GM12878 (cell line): ENCODE measurements at regions not wholly inside any gene's neighbourhood (a gene's known extent, or its start where the extent isn't known, plus 50 kb on each side); places are given as distances from the start of the nearest gene placed in this dataset.
"Not testable (repeated sequence)": the region's sequence is repeated elsewhere in the genome, so short reads cannot be mapped to it uniquely, and the experiment has no call there.

Experiments used
- ATAC-seq: fragments of 200-7000 bp; cut with Tn5 transposase; 3 replicates; pipeline ENCODE4 v1.9.1; 2020; ENCODE audit warnings: mild to moderate bottlenecking, moderate library complexity
- BruUV-seq: library from RNA; stranded (reverse); fragments of 400-500 nt; replicated peaks from 2 replicates; lab custom pipeline; 2021; lab: Mats Ljungman, UMichigan
- CTCF ChIA-PET: fragments of 300-600 bp; sonication (Branson Sonifier 250); formaldehyde crosslinking; extraction: SDS; loops from one replicate; lab custom pipeline; 2021; ENCODE audit warnings: inconsistent platforms; lab: Yijun Ruan, JAX
- POLR2A ChIA-PET: fragments of 350-600 bp; formaldehyde crosslinking; extraction: SDS; loops from one replicate; lab custom pipeline; 2021; ENCODE audit warnings: inconsistent platforms; lab: Charles Lee
- RAD21 ChIA-PET: fragments of 300-600 bp; sonication (Branson Sonifier 250); formaldehyde crosslinking; loops from one replicate; lab custom pipeline; 2023; ENCODE audit warnings: antibody characterized with exemption; ENCODE audit not compliant: unreplicated experiment; lab: Charles Lee
- SMC1A ChIA-PET: fragments of 300-600 bp; sonication (Branson Sonifier 250); formaldehyde crosslinking; loops from one replicate; lab custom pipeline; 2023; ENCODE audit not compliant: unreplicated experiment, uncharacterized antibody; lab: Charles Lee
- DNase-seq: peaks from one replicate; pipeline ENCODE4 v3.0.0-alpha.2; 2011; ENCODE audit warnings: low read depth, low spot score
- FAIRE-seq: peaks from 3 replicates; lab custom pipeline; 2011; peaks lifted over from hg19 to GRCh38; lab: Jason Lieb, UNC
- H2AFZ ChIP-seq: 2 replicates; pipeline ENCODE4 v1.6.0; 2011; ENCODE audit warnings: low read depth, low read length, control low read depth; ENCODE audit not compliant: control insufficient read depth
- H3K27ac ChIP-seq: 2 replicates; pipeline ENCODE4 v1.5.1; 2011; ENCODE audit warnings: control low read depth; ENCODE audit not compliant: control insufficient read depth, insufficient read depth
- H3K27me3 ChIP-seq, 2 experiments: replicated peaks in 1 of 2; 2 replicates each; pipeline versions ENCODE4 v1.6.0 to v1.6.1; 2011; ENCODE audit warnings: low read length in 1 of 2; ENCODE audit not compliant: control insufficient read depth in 2 of 2, insufficient read depth in 2 of 2
- H3K36me3 ChIP-seq, 2 experiments: 2 replicates each; pipeline ENCODE4 v1.5.1; 2011; ENCODE audit warnings: low read length in 1 of 2; ENCODE audit not compliant: control insufficient read depth in 2 of 2, insufficient read depth in 2 of 2
- H3K4me1 ChIP-seq: 2 replicates; pipeline ENCODE4 v1.6.1; 2011; ENCODE audit warnings: mild to moderate bottlenecking, low read length, moderate library complexity, mixed read lengths; ENCODE audit not compliant: control insufficient read depth, insufficient read depth
- H3K4me2 ChIP-seq: 2 replicates; pipeline ENCODE4 v1.6.0; 2011; ENCODE audit warnings: control low read depth; ENCODE audit not compliant: control insufficient read depth, insufficient read depth
- H3K4me3 ChIP-seq: fragments of 200-600 bp; sonication (generic); 2 replicates; pipeline ENCODE4 v1.5.1; 2016
- H3K79me2 ChIP-seq: 2 replicates; pipeline ENCODE4 v1.6.0; 2011; ENCODE audit warnings: low read length; ENCODE audit not compliant: control insufficient read depth, insufficient read depth
- H3K9ac ChIP-seq: 2 replicates; pipeline ENCODE4 v1.8.0; 2011; ENCODE audit warnings: low read length, control low read depth, mixed read lengths; ENCODE audit not compliant: control insufficient read depth, insufficient read depth
- H3K9me3 ChIP-seq: replicated peaks from 3 replicates; pipeline ENCODE4 v1.5.1; 2011; ENCODE audit warnings: mild to moderate bottlenecking, low read length; ENCODE audit not compliant: control insufficient read depth, insufficient read depth
- H4K20me1 ChIP-seq: 2 replicates; pipeline ENCODE4 v1.6.0; 2011; ENCODE audit not compliant: control insufficient read depth, insufficient read depth
- ELK1 ChIP-seq: IDR thresholded peaks from 2 replicates; pipeline ENCODE4 v1.6.1; 2012; ENCODE audit warnings: low read depth, low read length, improper control_type of control experiment
- PAX8 ChIP-seq: fragments of 450-650 bp; IDR thresholded peaks from 2 replicates; pipeline ENCODE4 v1.6.1; 2017; ENCODE audit warnings: mild to moderate bottlenecking, moderate library complexity
- PBX3 ChIP-seq: IDR thresholded peaks from 2 replicates; pipeline ENCODE4 v1.6.1; 2011; ENCODE audit warnings: mild to moderate bottlenecking, low read depth, low read length, moderate library complexity; ENCODE audit not compliant: insufficient replicate concordance
- ZBTB33 ChIP-seq: fragments of 450-650 bp; IDR thresholded peaks from 2 replicates; pipeline ENCODE4 v1.6.1; 2017; ENCODE audit warnings: mild to moderate bottlenecking
- ZBTB4 ChIP-seq: fragments of 450-650 bp; formaldehyde crosslinking; IDR thresholded peaks from 2 replicates; pipeline ENCODE4 v1.4.0; 2022; ENCODE audit warnings: mild to moderate bottlenecking, moderate library complexity
- WGBS: methylation state at CpG from one replicate; pipeline ENCODE4 v1.1.6; 2016; ENCODE audit warnings: low lambda C conversion rate; ENCODE audit not compliant: insufficient replicate concordance, insufficient coverage; ENCODE audit errors: missing lambda C conversion rate; 5-methylcytosine and 5-hydroxymethylcytosine counted together
- in situ Hi-C: fragments of 300-500 bp; cut with MboI; formaldehyde crosslinking; loops from 9 replicates; pipeline ENCODE4 v1.14.3; 2018; ENCODE audit warnings: mixed read lengths
- intact Hi-C: fragments of 100-400 bp; cut with micrococcal nuclease; formaldehyde crosslinking; loops from one replicate; pipeline ENCODE4 v1.14.2; 2022; ENCODE audit not compliant: unreplicated experiment

GRCh38 chr10:2881720-2882620, 185.4 kb upstream of the PFKP start (continued):
- TF ChIP-seq ZBTB4 (CRISPR knock-in tag) (no peak), PBX3 (no peak), PAX8 (no peak), ZBTB33 (no peak), ELK1 (no peak)

GRCh38 chr10:2880050-2880449, 187.3 kb upstream of the PFKP start:
- WGBS = 18% methylated on average over 2 of the region's 2 CpGs
- RAD21 ChIA-PET, BruUV-seq, SMC1A ChIA-PET, H3K9ac ChIP-seq, in situ Hi-C loops, H4K20me1 ChIP-seq, H2AFZ ChIP-seq, H3K4me3 ChIP-seq, H3K9me3 ChIP-seq, ATAC-seq, intact Hi-C loops, H3K4me1 ChIP-seq, H3K27me3 ChIP-seq, H3K27ac ChIP-seq, POLR2A ChIA-PET, H3K79me2 ChIP-seq, FAIRE-seq, H3K36me3 ChIP-seq, DNase-seq, CTCF ChIA-PET, H3K4me2 ChIP-seq: not testable (repeated sequence)
